ENCODE measurements at regions not wholly inside any gene's neighbourhood (a gene's known extent, or its start where the extent isn't known, plus 50 kb on each side); places are given as distances from the start of the nearest gene placed in this dataset.

DNA sequence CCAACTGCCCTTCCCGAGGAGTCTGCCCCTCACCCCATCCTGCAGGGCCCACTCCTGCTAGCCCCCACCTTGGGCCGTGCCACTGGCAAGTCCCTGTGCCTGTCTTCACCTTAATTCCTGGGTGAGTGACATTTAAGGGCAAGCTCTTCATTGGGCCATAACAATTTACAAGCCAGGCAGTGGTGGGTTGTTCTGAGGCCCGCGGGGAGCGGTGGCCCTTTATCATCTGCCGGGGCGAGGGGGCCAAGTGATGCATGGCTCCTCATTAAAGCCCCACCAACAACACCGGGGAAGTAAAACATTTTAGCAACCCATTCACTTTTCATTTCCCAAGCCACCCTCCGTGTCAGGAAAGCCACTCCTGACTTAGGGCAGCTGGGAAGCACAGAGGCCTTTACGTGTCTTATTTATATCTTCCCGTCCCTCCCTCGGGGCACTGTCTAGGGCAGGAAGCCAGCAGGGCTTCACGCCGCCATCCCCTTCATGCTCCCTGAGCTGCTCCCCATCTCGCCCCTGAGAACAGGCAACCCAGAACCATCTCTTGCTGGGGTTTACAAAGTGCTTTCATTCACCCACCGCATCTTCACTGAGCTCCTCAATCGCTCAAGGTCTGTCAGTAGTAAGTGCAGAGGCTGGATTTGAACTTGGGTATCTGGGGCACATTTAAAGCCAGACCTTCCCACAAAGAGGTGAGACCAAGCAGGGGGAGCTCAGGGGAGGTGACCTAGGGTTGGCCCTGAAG lies 55.5 kb upstream of the CCDC167 start:
- H3K4me2 ChIP-seq (ENCODE audit: insufficient read depth, insufficient read length, low read length), result no peak overlapping the region
- no peaks in the 10 kb centered on the region for H4K20me1 ChIP-seq (ENCODE audit: control insufficient read depth, insufficient read depth, insufficient read length)
- no peak overlapping the region for H4K91ac ChIP-seq (ENCODE audit: insufficient read length, low read depth, low read length)
- no peak overlapping the region for H2BK5ac ChIP-seq (ENCODE audit: insufficient read length, low read length)
- no peak overlapping the region for H2BK120ac ChIP-seq (ENCODE audit: low read depth, low read length, poor library complexity, severe bottlenecking)
- no peak overlapping the region for H2BK15ac ChIP-seq (ENCODE audit: low read depth, low read length)
- H3K4me1 Mint-ChIP-seq, result peaks cover 23 to 32% of the 10 kb centered on the region in 2 experiments
- H2BK12ac ChIP-seq (ENCODE audit: insufficient read length, low read depth, low read length), result no peak overlapping the region
- H3K9ac ChIP-seq (ENCODE audit: extremely low read depth, insufficient read length, low read length), result no peak overlapping the region
- no peak overlapping the region; a peak in 1 of 7 replicates for H3K27ac Mint-ChIP-seq
- H2BK20ac ChIP-seq (ENCODE audit: low read depth, low read length, poor library complexity, severe bottlenecking), result no peak overlapping the region
- no peak overlapping the region for H4K8ac ChIP-seq (replicated peaks; ENCODE audit: insufficient read length, low read depth, low read length)
- H3K18ac ChIP-seq (ENCODE audit: insufficient read length, low read depth, low read length), result no peak overlapping the region
- H3K4ac ChIP-seq (ENCODE audit: low read depth, low read length), result no peak overlapping the region
- no CpG with 5 or more reads among the region's 17 CpGs for WGBS (ENCODE audit: extremely low coverage, insufficient read length, low lambda C conversion rate)
- no peak for DNase-seq
- H3T11ph ChIP-seq (ENCODE audit: low read length), result no peak overlapping the region
- H3K9me3 Mint-ChIP-seq, result no peaks in the 10 kb centered on the region
- TF ChIP-seq CTCF (conservative IDR thresholded peaks at IDR 0.05), result no peak
- no peak overlapping the region for H2AK5ac ChIP-seq (ENCODE audit: insufficient read length, low read length)
- no peak overlapping the region for H2AFZ ChIP-seq (ENCODE audit: low read length)
- no peak overlapping the region for H3K27ac ChIP-seq (ENCODE audit: insufficient read length, low read depth, low read length)
- H3K4me1 ChIP-seq (ENCODE audit: insufficient read depth, low read length), result no peaks in the 10 kb centered on the region
- H4K5ac ChIP-seq (ENCODE audit: insufficient read length, low read depth, low read length), result no peak overlapping the region
- no peaks in the 10 kb centered on the region for H3K9me3 ChIP-seq (ENCODE audit: control insufficient read depth, low read depth, low read length)
- H3K27me3 Mint-ChIP-seq (ENCODE audit: low read depth), result peaks cover 30% of the 10 kb centered on the region
- no peaks in the 10 kb centered on the region for H3K36me3 Mint-ChIP-seq (ENCODE audit: insufficient read depth in 1 of 3, low read depth in 3 of 3)
- no peak overlapping the region for H3K14ac ChIP-seq (ENCODE audit: insufficient read depth, low read length)
- no peak overlapping the region for H3K56ac ChIP-seq (ENCODE audit: insufficient read length, low read depth, low read length)
- no peak overlapping the region for H3K4me3 Mint-ChIP-seq
- H3K23ac ChIP-seq (ENCODE audit: insufficient read length, low read depth, low read length), result no peak overlapping the region
- no peaks in the 10 kb centered on the region for H3K27me3 ChIP-seq (ENCODE audit: insufficient read depth, low read length)
- no peaks in the 10 kb centered on the region for H3K79me1 ChIP-seq (ENCODE audit: insufficient read depth, low read depth, low read length, poor library complexity, severe bottlenecking)
- H3K23me2 ChIP-seq (ENCODE audit: insufficient read length, low read depth, low read length, poor library complexity, severe bottlenecking), result no peaks in the 10 kb centered on the region
- no peaks in the 10 kb centered on the region for H3K79me2 ChIP-seq (ENCODE audit: insufficient read depth, low read length)

Data from H9 (cell line).